Cardiac septum (tissue), 1 donor: ENCODE measurements at regions not wholly inside any gene's neighbourhood (a gene's known extent, or its start where the extent isn't known, plus 50 kb on each side); places are given as distances from the start of the nearest gene placed in this dataset.

Source experiments
- DNase-seq: peaks from one replicate; pipeline ENCODE4 v3.0.0-alpha.2; 2020; ENCODE audit warnings: low spot score
- intact Hi-C: fragments of 100-400 bp; cut with DNase I; formaldehyde crosslinking; loops from one replicate; pipeline ENCODE4 v1.14.0; 2022
- donor health status: DM: no; HTN: no; CAD: no.

DNA sequence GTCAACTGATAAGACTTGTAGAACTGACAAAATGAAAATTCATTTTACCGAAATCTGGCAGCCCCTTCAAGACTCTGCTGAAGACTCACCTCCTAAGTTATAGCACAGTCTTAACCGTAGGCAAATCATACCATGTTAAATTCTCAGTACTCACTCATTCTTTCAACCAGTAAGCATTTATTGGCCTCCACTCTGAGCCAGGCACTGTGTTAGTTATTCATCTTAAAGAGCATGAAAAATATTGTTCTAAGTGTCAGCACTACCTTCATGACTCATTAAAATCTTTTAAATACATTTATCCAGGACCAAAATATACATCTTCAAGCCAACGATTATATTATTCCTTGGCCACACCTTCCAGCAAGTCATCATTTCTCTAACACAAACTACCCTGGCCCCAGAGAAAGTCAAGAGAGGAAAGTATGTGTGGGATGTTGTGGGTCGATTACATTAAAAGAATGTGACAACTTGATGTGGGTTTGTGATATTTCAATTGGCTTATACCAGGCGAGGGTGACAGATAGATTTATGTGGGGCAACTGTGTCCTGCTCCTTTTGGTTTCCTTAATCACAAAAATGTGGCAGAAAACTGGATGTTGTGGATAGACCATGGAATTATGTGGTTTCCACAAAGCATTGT is 55.0 kb downstream of the TMEM30B start:
- intact Hi-C loops = no loop called here
- no peak for DNase-seq

- no peak for DNase-seq
- intact Hi-C loops = no loop called here
Measured at GRCh38 chr14:61225344-61225743, 55.8 kb downstream of the TMEM30B start.

- no peak for DNase-seq
- intact Hi-C loops = no loop called here
Measured at GRCh38 chr14:61223552-61223951, 57.6 kb downstream of the TMEM30B start.

DNA sequence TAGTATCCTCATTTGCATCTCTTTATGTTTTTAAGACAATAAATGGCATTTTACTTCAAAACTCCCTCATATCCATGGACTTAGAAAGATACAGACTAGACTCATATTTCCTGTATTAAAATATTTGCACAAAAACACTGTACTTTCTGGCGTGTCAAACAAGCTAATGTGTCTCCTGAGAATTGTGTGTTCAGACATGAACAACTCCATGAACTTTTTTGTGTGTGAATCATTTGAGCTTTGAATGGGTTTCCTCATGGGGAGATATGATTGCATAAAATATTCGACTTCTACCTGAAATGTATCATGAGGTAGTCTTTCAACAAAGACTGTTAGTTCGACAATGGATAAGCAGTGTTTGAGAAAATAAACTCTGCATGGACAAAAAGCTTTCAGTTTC is 58.8 kb downstream of the TMEM30B start:
- DNase-seq = no peak
- intact Hi-C loops = no loop called here

DNA sequence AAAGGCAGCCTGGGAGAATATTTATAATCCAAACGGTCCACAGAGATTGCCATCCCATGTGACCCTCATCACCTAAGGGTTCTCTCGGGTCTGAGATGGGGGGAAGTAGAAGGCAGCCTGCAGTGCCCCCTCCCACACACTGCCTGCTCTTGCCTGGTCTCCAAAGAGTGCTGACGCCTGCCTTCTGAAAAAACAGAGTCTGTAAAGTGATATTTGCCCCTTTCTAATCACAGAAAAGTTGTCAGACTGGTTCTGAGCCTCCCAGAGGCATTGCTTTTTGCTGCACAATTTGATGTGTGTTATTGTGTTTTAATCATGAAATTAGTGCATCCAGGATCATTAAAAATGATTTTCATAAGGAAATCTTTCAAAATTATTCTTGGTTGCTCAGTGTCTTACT is 59.2 kb downstream of the TMEM30B start:
- intact Hi-C loops = no loop called here
- no peak for DNase-seq

DNA sequence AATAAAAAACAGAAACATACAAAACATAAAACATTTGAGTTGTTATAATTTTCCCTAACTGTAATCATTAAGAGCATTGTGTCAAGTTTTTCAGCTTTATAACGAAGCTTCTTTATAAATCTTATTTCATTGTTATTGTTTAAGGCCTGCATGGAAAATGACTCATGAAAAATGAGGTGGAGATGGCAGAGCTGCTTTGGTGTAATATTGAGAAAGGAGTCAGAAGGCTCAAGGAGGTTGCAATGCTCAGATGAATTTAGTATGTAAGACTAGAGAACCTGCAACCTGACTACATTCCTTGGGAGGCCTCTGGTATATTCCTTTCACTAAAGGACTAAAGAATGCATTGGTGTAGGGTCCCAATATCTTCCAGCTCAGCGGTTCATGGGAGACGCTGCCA is 61.5 kb downstream of the TMEM30B start:
- intact Hi-C loops = no loop called here
- no peak for DNase-seq

DNA sequence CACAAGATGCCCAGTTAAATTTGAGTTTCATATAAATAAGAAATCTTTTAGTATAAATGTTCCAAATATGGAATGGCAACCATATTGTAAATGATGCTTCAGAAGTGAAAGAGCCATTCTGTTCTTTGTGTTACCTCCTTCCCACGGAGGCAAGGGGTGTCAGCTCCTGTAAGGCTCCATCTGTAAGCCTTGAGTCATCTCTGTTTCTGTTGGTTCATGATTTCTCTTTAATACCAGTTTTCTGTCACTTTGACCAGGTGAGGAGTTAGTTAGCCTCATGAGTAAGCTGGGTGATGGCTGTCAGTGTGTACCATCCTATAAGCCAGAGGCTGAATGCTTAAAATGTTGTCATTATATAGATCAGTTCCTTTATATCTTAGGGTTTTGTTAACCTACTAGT is 61.9 kb downstream of the TMEM30B start:
- intact Hi-C loops = no loop called here
- DNase-seq = no peak

DNA sequence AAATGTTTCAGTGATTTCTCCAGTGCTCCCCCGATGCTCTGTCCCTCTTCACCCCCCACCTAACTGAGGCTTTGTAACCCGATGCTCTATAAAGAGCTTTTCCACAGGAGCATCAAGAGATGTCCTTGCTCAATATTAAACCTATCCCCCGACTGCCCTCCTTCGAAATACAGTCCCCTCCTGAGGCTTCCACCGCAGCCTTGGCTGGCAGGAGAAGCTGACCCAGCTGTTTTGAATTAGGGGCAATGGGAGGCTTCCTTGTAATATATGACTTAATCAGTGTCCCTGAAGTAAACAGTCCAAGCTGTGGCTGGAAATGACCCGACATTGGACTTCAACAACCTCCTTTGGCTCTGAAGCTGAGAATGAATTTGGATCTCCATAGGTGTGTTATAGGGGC is 62.4 kb downstream of the TMEM30B start:
- intact Hi-C loops = no loop called here
- no peak for DNase-seq

- intact Hi-C loops = no loop called here
- DNase-seq = no peak
Measured at GRCh38 chr14:61218157-61218556, 63.0 kb downstream of the TMEM30B start.

GRCh38 chr14:61217516-61217915 is 63.6 kb downstream of the TMEM30B start:
- intact Hi-C loops = no loop called here
- no peak for DNase-seq

GRCh38 chr14:61215222-61216020 is 65.7 kb downstream of the TMEM30B start:
- intact Hi-C loops = no loop called here
- DNase-seq = no peak

GRCh38 chr14:61213920-61214319 is 67.2 kb downstream of the TMEM30B start:
- no peak for DNase-seq
- intact Hi-C loops = no loop called here

GRCh38 chr14:61213191-61213621 is 67.9 kb downstream of the TMEM30B start:
- intact Hi-C loops = no loop called here

DNA sequence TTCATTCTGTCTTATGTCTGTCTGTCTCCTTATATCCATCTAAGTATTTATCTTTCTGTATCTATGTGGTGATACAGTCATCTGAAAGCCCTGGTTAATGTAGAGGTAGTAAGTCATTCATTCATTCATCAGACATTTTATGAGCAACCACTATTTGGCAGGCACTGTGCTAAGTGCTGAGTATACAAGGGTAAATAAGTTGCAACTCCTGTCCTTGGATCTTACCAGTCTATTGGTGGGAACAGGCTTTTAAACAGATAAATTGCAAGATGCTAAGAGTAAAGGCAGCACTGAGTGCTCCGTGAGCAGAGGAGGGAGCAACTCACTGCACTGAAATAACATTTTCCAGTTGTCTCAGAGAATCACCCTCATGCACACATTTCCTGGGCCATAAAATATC is 68.6 kb downstream of the TMEM30B start:
- intact Hi-C loops = no loop called here
- DNase-seq = no peak

More at GRCh38 chr14:61213191-61213621, 67.9 kb downstream of the TMEM30B start:
- DNase-seq = no peak

- DNase-seq = no peak
- intact Hi-C loops = no loop called here
Measured at GRCh38 chr14:61211476-61212255, 69.5 kb downstream of the TMEM30B start.

GRCh38 chr14:61203081-61203753 is 77.9 kb downstream of the TMEM30B start:
- intact Hi-C loops = no loop called here
- DNase-seq = no peak

DNA sequence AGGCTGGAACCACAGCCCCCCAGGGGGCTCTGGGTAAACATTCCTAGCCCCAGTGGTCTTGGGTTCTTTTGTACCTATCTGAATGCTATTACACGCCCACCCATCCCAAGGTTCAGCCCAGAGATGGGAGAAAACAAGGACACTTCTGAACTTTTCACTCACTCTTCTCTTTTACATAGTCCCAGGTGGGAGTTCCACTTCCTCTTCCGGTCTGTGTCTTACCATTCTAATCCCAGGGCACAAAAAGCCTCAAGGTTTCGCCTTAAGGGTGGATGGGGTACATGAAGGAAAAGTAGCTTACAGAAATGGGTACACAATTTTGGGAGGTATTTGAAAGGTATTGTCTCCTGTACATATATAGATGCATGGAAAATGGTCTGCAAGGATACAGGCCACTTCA is 79.0 kb downstream of the TMEM30B start:
- intact Hi-C loops = no loop called here
- no peak for DNase-seq

- DNase-seq = no peak
- intact Hi-C loops = no loop called here
Measured at GRCh38 chr14:61201171-61201570, 80.0 kb downstream of the TMEM30B start.

DNA sequence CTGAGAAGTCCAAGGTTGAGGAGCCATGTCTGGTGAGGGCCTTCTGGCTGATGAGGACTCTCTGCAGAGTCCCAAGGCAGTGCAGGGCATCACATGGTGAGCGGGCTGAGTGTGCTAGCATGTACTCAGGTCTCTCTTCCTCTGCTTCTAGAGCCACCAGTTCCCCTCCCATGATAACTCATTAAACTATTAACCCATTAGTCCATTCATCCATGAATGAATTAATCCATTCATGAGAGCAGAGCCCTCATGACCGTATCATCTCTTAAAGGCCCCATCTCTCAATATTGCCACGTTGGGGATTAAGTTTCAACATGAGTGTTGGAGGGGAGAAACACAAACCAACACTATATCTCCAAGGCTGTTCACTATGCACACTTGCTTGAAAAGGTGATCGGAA is 83.7 kb downstream of the TMEM30B start:
- DNase-seq = no peak
- intact Hi-C loops = no loop called here

- intact Hi-C loops = no loop called here
- DNase-seq = no peak
Measured at GRCh38 chr14:61196792-61197191, 84.3 kb downstream of the TMEM30B start.
